Body of pancreas (tissue), 4 donors: ENCODE measurements at regions not wholly inside any gene's neighbourhood (a gene's known extent, or its start where the extent isn't known, plus 50 kb on each side); places are given as distances from the start of the nearest gene placed in this dataset.
A peak's percentile ranks its signal among the peaks of the same experiment; 100 is the strongest.

ENCODE experiments used
- ATAC-seq: fragments of 150-250 bp; one replicate; pipeline ENCODE4 v1.9.1; 2016
- DNase-seq, 4 donors: peaks; one replicate each; pipeline ENCODE4 v3.0.0-alpha.2; 2019
- H3K27ac ChIP-seq, 4 donors: fragments of 200-600 bp; sonication (generic); 1 replicate in 3 of 4; 2 replicates in 1 of 4; pipeline versions ENCODE4 v1.5.1 to v1.6.1; 2016 to 2019; ENCODE audit warnings: mild to moderate bottlenecking in 1 of 4, mixed read lengths in 1 of 4, moderate library complexity in 1 of 4
- H3K27me3 ChIP-seq, 2 donors: fragments of 200-600 bp; sonication (generic); one replicate each; pipeline ENCODE4 v1.6.0; 2016; ENCODE audit warnings: mild to moderate bottlenecking in 1 of 2
- H3K36me3 ChIP-seq, 2 donors: fragments of 200-600 bp; sonication (generic); replicated peaks in 1 of 2; 2 replicates each; pipeline ENCODE4 v1.5.1; 2016; ENCODE audit warnings: low read depth in 2 of 2; ENCODE audit not compliant: insufficient read depth in 1 of 2
- H3K4me1 ChIP-seq: fragments of 200-600 bp; sonication (generic); one replicate; pipeline ENCODE4 v1.6.0; 2016
- H3K4me3 ChIP-seq, 2 donors: fragments of 200-600 bp; sonication (generic); 1 replicate in 1 of 2; 2 replicates in 1 of 2; pipeline ENCODE4 v1.5.1; 2016 to 2019
- H3K9me3 ChIP-seq, 3 donors: fragments of 200-600 bp; sonication (generic); 1 replicate in 2 of 3; 2 replicates in 1 of 3; pipeline ENCODE4 v1.5.1; 2016
- CTCF ChIP-seq, 7 experiments: fragments of 450-650 bp in 4 of 7; fragments of 200-600 bp in 3 of 7; sonication (generic) in 3 of 7; IDR thresholded peaks; one replicate each; pipeline ENCODE4 v1.5.1; 2016 to 2019; ENCODE audit warnings: antibody characterized with exemption in 7 of 7
- POLR2A ChIP-seq, 3 donors: fragments of 450-650 bp; IDR thresholded peaks; one replicate each; pipeline ENCODE4 v1.6.1; 2016; ENCODE audit warnings: antibody characterized with exemption in 3 of 3, mild to moderate bottlenecking in 2 of 3
- WGBS, 2 donors: methylation state at CpG; one replicate each; pipeline ENCODE4 v1.1.5; 2017; 5-methylcytosine and 5-hydroxymethylcytosine counted together
- intact Hi-C: fragments of 100-400 bp; cut with DNase I; formaldehyde crosslinking; loops from one replicate; pipeline ENCODE4 v1.15.1; 2023

DNA sequence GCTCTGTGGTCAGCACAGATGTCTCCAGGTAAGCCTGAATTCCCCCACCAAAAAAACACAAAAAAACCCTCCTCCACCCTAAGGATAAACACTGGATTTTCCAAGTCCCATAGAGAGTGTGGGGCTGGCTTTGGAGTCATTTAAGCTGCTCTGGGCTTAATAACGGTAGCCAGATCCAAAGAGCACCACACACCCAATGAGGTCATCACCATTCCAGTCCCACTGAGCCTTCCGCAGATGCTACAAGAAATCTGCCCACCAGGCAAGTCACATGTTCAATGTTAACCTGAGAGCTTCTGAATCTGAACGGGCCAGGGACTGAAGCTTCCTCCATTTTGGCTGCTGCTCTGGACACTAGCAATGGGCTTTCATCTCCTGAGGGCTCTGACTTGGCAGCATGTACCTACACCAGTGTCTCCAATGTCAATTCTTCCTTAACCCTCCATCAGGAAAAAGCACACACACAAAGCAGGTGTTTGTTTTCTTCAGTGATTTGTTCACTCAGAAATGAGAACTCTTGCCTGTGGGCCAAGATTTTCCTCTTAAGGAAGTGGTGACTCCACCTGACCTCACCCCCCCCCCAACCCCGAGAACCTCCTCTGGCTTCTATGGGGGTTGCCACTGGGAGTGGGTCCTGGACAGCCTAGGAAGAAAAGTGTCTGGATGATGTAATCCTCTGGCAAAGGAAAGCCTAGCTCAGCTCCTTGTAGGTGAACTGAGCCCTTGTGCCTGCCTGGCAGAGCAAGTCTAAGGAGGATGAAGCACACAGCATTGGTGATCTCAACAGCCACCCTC lies 220.1 kb downstream of the FOXL1 start:
- Histone ChIP-seq H3K9me3 (no peaks in the 10 kb centered on the region), H3K4me3 (no peak overlapping the region), H3K4me1 (no peaks in the 10 kb centered on the region), H3K36me3 (no peaks in the 10 kb centered on the region), H3K27ac (no peak overlapping the region), H3K27me3 (no peaks in the 10 kb centered on the region)
- intact Hi-C loops, result no loop called here
- DNase-seq, result no peak
- 53 to 62% methylated on average over 3 to 4 of the region's 4 CpGs for WGBS, 2 donors
- ATAC-seq, result no peak
- TF ChIP-seq CTCF (IDR thresholded peaks at IDR 0.05) (no peak), POLR2A (IDR thresholded peaks at IDR 0.05) (no peak)

- DNase-seq, result no peak
- intact Hi-C loops, result no loop called here
- no peak for ATAC-seq
- no peaks in the 10 kb centered on the region for H3K27me3 ChIP-seq
- H3K9me3 ChIP-seq, result no peaks in the 10 kb centered on the region
- H3K27ac ChIP-seq, result no peak overlapping the region
- TF ChIP-seq POLR2A (IDR thresholded peaks at IDR 0.05) (no peak), CTCF (IDR thresholded peaks at IDR 0.05) (no peak)
- no peak overlapping the region for H3K4me3 ChIP-seq
- H3K36me3 ChIP-seq, result no peaks in the 10 kb centered on the region
- WGBS, 2 donors, result 56 to 63% methylated on average over 4 of the region's 4 CpGs
- no peaks in the 10 kb centered on the region for H3K4me1 ChIP-seq
Measured at GRCh38 chr16:86799367-86799766, 221.0 kb downstream of the FOXL1 start.

- DNase-seq (no peak), ATAC-seq (no peak)
- Histone ChIP-seq H3K9me3 (no peaks in the 10 kb centered on the region), H3K4me3 (no peak overlapping the region), H3K27ac (no peak overlapping the region), H3K36me3 (no peaks in the 10 kb centered on the region), H3K4me1 (no peaks in the 10 kb centered on the region), H3K27me3 (peaks cover 0 to under 1% of the 10 kb centered on the region in 2 donors)
- TF ChIP-seq POLR2A (IDR thresholded peaks at IDR 0.05), result no peak
- TF ChIP-seq CTCF (IDR thresholded peaks at IDR 0.05), result no peak
- 12 to 16% methylated on average over 4 of the region's 4 CpGs for whole genome bisulfite sequencing, 2 donors
- intact Hi-C loops, result no loop called here
Measured at GRCh38 chr16:86800894-86801293, 222.5 kb downstream of the FOXL1 start.

DNA sequence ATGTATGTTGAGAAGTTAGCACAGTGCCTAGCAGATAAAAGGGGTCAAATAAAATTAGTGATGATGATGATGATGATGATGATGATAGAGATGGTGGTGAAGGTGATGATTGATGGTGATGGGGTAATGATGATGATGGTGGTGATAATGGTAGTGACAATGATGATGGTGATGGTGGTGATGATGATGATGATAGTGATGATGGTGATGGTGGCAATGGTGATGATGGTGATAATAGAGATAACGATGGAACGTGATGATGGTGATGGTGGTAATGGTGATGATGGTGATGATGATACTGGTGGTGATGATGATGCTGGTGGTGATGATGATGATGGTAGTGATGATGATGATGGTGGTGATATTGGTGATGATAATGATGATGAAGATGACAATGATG lies 223.7 kb downstream of the FOXL1 start:
- H3K9me3 ChIP-seq, result no peaks in the 10 kb centered on the region
- H3K4me3 ChIP-seq, result no peak overlapping the region
- TF ChIP-seq POLR2A (IDR thresholded peaks at IDR 0.05), result no peak
- TF ChIP-seq CTCF (IDR thresholded peaks at IDR 0.05), result peak in 1 of 7 experiments; percentile 2
- peaks cover 0 to 7% of the 10 kb centered on the region in 2 donors for H3K27me3 ChIP-seq
- intact Hi-C loops, result no loop called here
- no peak overlapping the region for H3K27ac ChIP-seq
- 73 to 76% methylated on average over 2 of the region's 2 CpGs for WGBS, 2 donors
- ATAC-seq, result no peak
- no peaks in the 10 kb centered on the region for H3K36me3 ChIP-seq
- H3K4me1 ChIP-seq, result no peaks in the 10 kb centered on the region
- DNase-seq, result no peak

- peaks cover 0 to 10% of the 10 kb centered on the region in 2 donors for H3K27me3 ChIP-seq
- no peaks in the 10 kb centered on the region for H3K36me3 ChIP-seq
- no peak overlapping the region for H3K4me3 ChIP-seq
- no peak for DNase-seq
- intact Hi-C loops, result no loop called here
- no peak overlapping the region for H3K27ac ChIP-seq
- H3K4me1 ChIP-seq, result no peaks in the 10 kb centered on the region
- H3K9me3 ChIP-seq, result no peaks in the 10 kb centered on the region
- TF ChIP-seq POLR2A (IDR thresholded peaks at IDR 0.05) (no peak), CTCF (IDR thresholded peaks at IDR 0.05) (no peak)
- ATAC-seq, result no peak
- WGBS, 2 donors, result 69 to 71% methylated on average over 6 of the region's 6 CpGs
Measured at GRCh38 chr16:86805188-86805587, 226.8 kb downstream of the FOXL1 start.
